ENCODE measurements at regions not wholly inside any gene's neighbourhood (a gene's known extent, or its start where the extent isn't known, plus 50 kb on each side); places are given as distances from the start of the nearest gene placed in this dataset.
"Not testable (repeated sequence)": the region's sequence is repeated elsewhere in the genome, so short reads cannot be mapped to it uniquely, and the experiment has no call there.

DNA sequence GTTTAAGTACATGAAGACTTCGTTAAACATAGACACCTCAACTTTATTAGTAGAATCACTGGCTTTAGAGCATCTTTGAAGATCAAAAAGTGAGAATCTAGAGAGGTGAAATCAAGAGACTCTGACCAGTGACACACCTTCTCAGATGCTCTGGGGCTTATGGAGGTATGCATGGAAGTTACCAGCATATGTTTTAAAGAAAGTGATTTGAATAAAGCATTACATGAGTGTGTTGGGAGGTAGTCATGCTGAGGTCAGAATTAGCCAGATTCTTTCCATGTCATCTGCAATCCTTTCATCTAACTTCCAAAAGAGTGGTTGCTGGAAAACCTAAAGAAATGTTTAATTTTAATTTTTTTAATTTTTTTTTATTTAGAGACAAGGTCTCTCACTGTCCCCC lies 658.0 kb upstream of the GOLIM4 start:
- no peak for DNase-seq (ENCODE audit: low spot score)

DNA sequence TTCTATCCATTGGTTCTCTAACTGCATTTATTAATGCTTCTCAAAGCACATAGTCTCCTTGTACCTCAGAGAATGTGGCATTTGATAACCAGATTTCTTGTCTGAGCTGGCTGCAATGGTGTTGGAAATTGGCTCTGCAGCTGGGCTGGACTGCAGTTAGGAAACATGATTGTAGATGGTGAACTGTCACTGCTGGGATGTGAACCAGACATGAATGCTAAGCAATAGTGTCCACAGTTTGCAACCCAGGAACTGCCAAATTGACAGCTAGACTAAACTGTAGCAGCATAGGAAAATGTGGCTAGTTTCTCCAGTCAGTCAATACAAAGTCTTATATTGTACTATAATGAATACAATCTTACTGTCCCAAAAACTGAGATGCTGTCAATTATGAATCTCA lies 656.6 kb upstream of the GOLIM4 start:
- DNase-seq (ENCODE audit: low spot score): no peak

DNA sequence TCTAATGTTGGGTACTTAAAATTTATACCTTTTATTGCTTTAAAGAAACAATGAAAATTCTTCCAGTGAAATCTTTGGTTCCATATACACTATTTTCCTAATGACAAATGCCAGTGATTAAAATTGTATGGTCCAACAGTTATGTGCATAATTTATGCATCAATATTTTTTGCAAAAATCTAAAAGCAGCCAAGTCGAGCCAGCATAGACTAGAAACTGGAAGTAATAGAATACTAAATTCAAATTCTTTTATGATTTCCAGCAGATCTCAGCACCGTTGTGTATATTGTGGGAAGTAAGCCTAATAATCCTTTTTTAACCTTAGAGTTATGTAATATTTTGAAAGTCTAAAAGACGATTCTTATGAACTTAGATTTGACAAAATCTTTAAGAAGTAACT lies 652.0 kb upstream of the GOLIM4 start:
- no peak for DNase-seq (ENCODE audit: low spot score)

DNA sequence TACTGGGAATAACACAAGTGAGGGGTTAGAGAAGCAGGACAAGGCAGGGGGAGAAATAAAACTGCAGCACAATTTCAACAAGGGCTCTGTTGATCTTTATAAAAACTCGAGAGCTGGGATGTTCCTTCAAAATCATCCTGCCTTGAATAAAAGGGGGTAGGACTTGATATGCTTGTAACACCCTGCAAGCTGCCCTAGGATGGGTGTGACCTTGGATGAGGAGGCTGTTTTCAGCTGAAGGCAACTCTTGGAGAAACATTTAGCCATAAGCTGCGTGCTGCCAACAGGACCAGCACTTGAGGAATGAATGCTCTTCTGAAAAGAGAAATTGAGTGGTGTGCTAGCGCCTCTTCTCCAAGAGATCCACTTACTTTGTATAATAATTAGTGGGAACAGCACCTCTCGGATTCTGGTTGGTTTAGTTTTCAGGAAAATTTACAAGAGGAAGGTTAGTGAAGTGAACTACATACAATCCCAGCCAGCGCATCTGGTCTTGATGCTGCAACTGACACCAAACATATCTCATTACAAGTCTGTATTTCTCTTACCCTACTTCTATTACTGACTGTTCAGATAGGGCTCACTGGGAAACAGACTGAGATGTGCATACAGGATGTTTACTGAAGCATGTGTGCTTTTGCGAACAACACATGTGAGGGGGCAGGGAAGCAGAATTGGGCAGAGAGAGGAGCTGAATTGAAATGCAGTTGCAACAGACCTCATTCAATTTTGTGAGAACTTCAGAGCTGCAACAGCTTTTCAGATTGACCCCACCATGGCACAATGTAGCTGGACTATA lies 643.0 kb upstream of the GOLIM4 start:
- no peak for DNase-seq (ENCODE audit: low spot score)

DNA sequence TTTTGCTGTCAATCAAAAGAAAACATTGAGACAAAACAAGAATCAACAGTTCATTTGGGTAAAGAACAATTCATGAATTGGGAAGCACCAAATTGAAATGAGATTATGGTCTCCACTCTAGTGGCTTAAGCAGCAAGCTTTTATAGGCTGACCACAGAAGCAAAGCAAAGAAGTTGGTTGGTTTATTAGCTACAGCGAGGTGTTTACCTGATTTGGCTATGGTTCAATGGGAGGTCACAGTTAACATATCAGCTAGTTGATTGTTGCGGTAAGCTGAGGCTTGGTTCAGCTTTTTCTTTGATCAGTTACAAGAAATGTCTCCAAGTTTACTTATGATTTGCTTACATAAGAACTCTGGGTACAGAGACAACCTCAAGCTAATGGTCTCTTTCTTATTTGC lies 640.5 kb upstream of the GOLIM4 start:
- no peak for DNase-seq (ENCODE audit: low spot score)

DNA sequence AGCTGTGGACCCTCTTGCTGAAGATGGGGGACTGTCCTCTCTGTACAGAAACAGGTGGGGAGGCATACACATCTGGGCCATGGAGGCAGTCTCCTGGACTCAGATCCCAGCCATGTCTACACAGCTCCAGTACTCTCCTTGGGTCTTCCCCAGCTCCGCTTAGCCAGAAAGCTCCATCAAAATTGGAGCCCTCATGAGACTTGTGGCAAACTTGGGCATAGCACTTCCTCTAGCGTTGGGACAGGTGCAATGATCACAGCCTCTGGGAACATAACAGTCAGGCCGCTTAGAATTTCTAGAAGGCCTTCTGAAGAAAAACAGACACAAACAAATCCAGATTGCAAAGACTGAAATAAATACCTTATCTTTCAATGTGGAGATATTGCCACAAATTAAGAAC lies 634.3 kb upstream of the GOLIM4 start:
- no peak for DNase-seq (ENCODE audit: low spot score)

DNA sequence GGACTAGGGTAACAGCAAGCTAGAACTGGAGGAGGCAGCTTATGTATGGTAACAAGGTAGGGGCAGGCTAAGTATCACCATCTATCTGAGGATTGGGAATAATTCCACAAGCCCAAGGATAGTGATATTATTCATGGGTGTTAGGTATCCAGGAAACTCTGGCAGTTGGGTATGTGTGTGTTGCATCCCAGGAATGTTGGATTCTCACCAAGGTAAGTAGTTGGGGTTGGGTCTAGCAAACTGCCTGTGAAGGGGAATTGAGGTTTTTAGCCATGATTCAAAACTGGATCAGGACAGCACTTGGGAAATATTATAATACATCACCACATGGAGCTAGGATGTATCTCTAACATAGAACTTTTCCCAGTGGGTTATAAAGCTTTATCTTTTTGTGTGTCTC lies 626.4 kb upstream of the GOLIM4 start:
- DNase-seq (ENCODE audit: low spot score): no peak

DNA sequence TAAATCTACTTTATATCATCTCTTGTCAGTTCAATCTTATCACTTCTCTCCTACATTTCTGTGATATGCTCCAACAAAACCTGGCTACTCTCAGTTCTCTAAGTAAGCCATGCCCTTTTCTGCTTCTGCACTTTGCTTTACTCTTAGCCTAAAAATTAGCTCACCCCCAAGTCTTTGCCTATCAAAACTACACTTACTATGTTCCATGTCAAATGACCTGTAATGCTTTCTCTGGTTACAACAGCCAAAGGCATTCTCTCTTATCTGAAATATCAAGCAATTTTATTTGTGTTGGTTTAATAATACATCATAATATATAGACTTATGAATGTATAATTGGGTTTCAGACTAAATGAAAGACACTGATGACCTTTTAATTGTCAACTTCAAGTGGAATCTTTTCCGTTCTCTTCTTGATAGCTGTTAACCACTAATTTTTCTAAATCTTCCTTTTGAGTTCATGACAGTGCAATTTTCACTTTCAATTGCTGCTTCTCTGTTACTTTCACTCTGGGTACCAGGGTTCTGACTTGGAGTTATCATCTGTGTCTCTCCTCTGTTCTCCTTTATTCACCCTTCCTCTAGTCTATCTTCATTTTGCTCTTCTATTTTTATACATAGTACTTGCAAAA lies 619.0 kb upstream of the GOLIM4 start:
- no peak for DNase-seq (ENCODE audit: low spot score)

DNA sequence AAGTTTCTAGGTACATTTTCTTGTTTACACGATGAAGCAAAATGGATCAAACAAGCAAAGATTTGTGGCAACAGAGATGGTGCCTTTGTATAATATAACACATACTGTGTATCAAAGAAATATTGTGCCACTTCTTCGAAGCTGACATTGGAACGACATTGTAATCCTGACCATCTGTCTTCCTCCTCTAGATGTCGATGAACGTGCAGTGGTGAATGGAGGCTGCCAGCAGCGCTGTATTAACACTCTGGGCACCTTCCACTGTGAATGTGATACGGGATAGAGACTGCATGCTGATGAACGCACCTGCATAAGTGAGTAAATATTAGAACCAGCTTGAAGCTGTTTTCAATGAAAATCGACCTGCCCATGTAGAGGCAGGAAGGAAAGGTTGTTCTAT lies 613.3 kb upstream of the GOLIM4 start:
- DNase-seq (ENCODE audit: low spot score): no peak

DNA sequence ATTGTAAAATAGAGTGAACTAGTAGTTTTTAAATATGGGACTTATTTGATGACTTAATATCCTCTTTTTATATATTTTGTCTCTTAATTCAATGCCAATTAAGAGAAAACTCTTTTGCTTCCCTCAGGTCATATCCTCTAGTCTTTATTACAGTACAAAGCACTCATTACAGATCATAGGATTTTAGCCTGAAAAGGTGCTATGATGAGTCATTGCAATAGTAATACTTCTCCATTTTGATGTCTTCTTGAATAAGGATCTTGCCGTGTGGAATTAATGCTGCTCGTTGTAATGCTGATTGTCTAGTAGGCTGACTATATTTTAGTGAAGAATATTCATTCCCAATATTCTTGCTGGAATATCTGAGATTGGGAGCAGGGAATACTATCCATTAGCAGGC lies 612.2 kb upstream of the GOLIM4 start:
- DNase-seq (ENCODE audit: low spot score): no peak

DNA sequence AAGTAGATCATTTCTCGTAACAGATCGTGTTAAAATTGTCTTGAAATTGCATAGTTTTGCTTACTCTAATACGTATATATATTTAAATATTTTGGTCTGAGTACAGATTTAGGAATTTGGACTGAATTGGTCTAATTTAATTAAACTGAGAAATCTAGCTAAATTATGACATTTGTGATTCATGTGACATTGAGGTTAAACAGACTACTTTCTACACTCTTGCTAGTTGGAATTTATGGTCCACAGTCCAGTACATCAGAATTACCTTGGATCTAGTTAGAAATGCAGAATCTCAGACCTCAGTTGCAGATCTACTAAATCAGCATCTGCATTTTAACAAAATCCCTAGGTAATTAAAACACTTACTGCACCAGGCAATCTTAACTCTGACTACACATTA lies 609.7 kb upstream of the GOLIM4 start:
- DNase-seq (ENCODE audit: low spot score): no peak

DNA sequence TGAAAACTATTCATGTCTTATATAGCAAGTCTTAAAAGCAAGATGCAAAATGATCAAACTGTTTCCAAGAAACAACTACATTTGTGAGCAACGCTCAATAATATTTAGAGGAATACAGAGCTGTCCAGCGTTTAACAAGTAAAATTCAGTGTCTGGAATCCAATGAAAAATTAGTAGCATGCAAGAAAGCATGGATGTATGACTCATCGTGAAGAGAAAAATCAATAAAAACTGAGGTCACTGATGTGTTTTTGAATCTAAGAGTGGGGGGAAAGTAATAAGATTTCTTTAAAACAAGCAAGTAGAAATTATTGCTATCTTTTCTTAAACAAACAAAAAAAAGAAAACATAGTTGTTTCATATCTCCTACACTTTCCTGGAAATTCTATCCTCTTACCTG lies 600.3 kb upstream of the GOLIM4 start:
- DNase-seq (ENCODE audit: low spot score): no peak

DNA sequence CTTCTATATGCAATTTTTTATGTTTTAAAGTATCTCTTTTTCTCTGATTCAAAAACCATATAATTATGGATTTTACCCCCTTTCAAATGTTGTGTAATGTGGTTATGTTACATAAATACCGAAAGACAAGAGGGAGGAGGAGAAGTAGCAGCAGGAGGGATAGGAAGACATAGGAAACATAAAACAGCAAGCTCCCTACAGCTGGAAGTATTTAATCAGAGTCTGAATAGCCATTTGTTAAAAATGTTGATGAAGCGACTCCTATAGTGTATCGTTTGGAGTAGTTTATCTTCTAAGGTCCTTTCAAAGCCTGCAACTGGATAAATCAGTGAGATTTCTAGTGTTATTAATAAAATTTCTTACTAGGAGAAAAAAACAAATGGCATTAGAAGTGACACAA lies 598.1 kb upstream of the GOLIM4 start:
- DNase-seq (ENCODE audit: low spot score): no peak

DNA sequence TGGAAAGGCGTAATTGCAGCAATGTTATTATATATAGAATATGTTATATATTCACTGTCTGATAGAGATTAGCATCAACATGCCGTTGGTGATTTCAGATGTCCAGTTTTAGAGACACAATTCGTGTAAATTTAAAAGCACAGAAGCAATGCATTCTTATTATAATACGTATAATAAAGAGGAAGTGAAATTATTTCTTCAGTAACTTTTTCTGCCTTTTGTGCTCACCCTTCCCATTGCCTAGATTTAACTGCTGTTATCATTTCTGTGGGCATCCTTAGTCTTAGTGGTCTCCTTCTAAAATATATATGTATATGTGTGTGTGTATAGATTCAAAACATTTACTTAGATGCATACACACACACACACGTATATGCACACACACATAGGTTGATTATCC lies 592.5 kb upstream of the GOLIM4 start:
- DNase-seq (ENCODE audit: low spot score): no peak

DNA sequence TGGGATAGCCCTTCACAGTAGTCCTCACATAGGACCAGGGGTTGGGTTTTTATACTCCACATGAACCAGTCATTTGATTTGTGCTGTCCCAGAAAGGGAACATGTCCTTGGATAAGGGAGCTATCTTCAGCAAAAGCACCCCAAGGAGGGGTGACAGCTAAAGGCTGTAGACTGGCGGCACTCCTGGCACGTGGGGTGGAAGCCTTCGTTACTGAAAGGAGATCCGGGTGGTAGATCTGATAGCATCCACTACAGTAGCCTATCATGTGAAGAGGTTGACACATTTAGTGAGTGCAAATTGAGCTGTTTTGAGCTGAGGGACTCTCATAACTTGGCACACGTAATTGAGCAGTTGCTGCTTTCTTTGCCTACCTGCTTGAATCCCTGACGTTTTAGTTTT lies 588.8 kb upstream of the GOLIM4 start:
- DNase-seq (ENCODE audit: low spot score): no peak

DNA sequence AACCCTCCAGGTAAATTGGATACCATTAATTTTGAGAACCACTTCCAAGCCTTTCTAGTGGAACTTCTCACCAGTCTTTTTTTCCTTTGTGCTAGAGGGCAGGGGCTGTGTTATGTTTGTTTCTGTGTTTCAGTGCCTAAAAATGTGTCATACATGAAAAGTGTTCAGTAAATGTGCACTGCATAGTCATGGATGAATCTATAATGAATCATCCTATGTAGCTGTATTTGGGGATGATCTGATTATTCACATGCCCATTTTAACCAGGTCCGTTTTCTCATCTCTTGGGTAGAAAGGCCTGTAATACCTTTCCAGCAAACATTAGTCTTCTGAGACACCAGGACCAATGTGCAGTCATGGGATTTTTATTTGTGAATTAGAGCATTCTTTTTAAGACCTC lies 583.0 kb upstream of the GOLIM4 start:
- DNase-seq (ENCODE audit: low spot score): no peak

DNA sequence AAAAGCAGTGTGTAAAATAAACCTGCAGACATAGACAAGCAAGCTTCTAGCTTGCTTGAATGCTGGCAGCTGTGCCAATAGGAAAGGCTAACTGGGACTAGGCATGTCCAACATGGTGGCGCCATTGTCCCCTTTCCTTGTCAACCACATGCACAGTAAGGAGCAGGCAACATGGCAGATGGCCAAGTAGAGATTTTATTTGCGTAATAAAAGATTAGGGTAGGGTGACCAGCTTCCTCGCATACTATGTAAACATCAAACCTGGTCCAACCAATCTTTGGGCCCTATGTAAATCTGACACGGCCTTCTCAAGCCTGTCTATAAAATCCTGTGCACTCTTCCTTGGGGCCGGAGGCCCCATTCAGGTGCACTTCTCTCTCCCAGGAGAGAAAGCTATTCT lies 575.4 kb upstream of the GOLIM4 start:
- no peak for DNase-seq (ENCODE audit: low spot score)

DNA sequence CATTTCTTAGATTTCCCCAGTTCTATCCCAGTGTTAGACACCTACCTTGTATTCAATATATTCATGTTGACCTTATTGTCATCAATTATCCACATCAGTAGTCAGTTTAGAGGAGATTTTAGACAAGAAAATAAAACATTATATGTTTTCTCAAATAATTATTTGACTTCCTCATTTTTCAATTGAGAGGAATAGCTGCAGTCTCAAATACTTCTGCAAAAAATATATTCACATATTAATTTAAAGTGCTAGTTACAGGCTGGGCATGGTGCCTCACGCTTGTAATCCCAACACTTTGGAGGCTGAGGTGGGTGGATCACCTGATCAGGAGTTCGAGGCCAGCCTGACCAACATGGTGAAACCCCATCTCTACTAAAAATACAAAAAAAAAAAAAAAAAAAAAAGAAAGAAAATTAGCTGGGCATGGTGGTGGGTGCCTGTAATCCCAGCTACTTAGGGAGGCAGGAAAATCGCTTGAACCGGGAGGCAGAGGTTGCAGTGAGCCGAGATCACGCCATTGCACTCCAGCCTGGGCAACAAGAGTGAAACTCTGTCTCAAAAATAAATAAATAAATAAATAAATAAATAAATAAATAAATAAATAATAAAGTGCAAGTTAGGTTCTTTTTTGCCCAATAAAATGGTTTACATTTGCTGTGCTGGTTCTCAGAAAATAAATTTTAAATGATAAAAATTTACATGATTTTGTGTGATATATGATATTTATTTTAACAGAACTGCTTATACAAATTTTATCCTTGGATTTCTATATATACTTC lies 565.3 kb upstream of the GOLIM4 start:
- DNase-seq (ENCODE audit: low spot score): not testable (repeated sequence)

DNA sequence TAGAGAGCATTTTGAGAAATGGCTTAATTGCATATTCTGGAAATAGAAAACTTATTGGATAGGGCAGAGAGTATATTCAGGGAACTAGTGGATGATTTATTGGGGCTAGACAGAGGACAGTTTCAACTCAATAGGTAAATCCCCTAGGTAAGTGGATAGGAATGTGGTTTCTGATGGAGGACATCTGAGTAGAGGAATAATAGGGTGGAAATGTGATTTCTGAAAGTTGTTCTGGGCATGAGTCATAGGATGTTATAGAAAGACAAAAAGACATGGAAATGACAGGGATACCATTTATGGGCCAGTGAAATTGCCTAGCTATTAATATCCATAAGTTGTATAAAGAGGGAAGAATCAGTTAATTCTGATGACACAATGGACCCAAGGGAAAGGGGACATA lies 563.3 kb upstream of the GOLIM4 start:
- no peak for DNase-seq (ENCODE audit: low spot score)

DNA sequence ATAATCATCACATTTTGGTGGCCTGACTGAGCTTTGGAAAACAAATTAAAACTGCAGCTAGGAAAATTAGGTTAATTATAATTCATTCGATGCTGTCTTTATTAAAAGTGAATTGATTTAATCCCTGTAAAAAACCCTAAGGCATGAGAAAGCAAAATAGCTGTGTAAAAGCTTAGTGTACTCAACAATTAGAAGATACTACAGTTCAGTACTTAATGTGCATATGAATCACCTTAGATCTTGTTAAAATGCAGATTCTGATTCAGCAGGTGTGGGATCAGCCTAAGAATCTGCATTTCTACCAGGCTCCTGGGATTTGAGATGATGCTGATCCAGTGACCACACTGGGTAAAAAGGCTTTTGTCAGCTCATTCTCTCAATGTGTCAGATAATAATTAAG lies 559.9 kb upstream of the GOLIM4 start:
- no peak for DNase-seq (ENCODE audit: low spot score)

DNA sequence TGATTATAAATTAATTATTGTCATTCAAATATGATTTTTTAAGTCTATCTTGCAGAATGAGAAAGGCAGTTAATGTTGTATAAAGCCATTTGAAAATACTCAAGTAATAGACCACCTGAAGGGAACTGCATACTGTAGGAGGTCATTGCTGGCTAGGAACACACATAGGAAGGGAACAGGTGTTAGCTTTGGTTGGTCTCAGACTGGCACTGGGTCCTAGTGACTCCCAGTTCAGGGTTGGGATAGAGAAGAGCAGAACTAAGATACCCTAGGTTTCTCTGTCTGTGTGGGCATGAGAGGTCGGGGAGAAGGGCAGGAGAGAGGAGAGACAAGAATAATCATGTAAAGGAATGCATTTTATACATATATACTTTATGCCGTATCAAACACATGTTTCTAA lies 559.0 kb upstream of the GOLIM4 start:
- no peak for DNase-seq (ENCODE audit: low spot score)

DNA sequence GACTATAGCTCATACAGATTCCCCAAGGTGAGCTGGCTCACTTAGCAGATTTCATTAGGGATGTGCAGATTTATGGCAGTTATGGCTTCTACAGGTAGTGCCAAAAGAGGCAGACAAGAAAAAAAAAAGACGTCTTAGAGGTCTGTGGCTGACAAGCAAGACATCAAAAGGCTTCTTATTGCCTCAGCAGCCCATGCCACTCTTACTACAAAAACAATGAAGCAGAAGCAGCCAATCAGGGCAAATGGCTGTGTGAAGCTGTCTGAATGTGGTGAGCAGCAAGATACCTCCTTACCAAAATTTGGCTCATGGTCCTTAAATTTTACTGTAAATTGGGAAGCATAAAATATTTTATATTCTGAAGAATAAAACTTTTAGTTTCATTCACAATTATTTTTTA lies 557.5 kb upstream of the GOLIM4 start:
- no peak for DNase-seq (ENCODE audit: low spot score)

DNA sequence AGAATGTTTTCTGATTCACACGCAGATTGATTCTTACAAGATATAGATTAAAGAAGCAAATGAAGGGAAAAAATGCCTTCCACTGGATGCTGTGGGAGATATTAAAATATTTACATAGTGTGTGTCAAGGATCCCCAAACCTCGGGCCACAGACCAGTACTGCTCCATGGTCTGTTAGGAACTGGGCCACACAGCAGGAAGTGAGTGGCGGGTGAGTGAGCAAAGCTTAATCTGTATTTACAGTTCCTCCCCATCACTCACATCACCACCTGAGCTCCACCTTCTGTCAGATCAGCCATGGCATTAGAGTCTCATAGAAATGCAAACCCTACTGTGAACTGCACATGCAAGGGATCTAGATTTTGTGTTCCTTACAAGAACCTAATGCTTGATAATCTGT lies 552.6 kb upstream of the GOLIM4 start:
- DNase-seq (ENCODE audit: low spot score): no peak
